ENCODE measurements at regions not wholly inside any gene's neighbourhood (a gene's known extent, or its start where the extent isn't known, plus 50 kb on each side); places are given as distances from the start of the nearest gene placed in this dataset.

- H3K4me1 Mint-ChIP-seq: peaks cover 4% of the 10 kb centered on the region
- intact Hi-C loops (cut with micrococcal nuclease): no loop called here
- H3K27ac Mint-ChIP-seq: no peak overlapping the region
- no peak for DNase-seq
- H3K36me3 Mint-ChIP-seq (ENCODE audit: low read depth): peaks cover 6% of the 10 kb centered on the region
- TF ChIP-seq CTCF (IDR thresholded peaks at IDR 0.05): no peak
- peaks cover 19% of the 10 kb centered on the region for H3K9me3 Mint-ChIP-seq
- ATAC-seq (ENCODE audit: low read depth): no peak
- POLR2A ChIA-PET: no interaction called here
- peak overlapping the region; percentile 24 for H3K4me3 Mint-ChIP-seq
- CTCF ChIA-PET: no interaction called here
- peaks cover 29% of the 10 kb centered on the region for H3K27me3 Mint-ChIP-seq
Observed at GRCh38 chr20:63072991-63073737, 66.4 kb upstream of the BHLHE23 start.

- Mint-ChIP-seq H3K36me3 (ENCODE audit: low read depth) (peaks cover 6% of the 10 kb centered on the region), H3K4me1 (peaks cover 4% of the 10 kb centered on the region), H3K27ac (no peak overlapping the region), H3K9me3 (peaks cover 12% of the 10 kb centered on the region), H3K4me3 (no peak overlapping the region), H3K27me3 (peaks cover 33% of the 10 kb centered on the region)
- no peak for ATAC-seq (ENCODE audit: low read depth)
- intact Hi-C loops (cut with micrococcal nuclease): no loop called here
- ChIA-PET POLR2A (interaction anchor here (0.6 kb wide), 1 partner anchor 361 kb away, joined by 3 read pairs; no protein-coding TSS in a partner anchor), CTCF (no interaction called here)
- no peak for DNase-seq
- TF ChIP-seq CTCF (IDR thresholded peaks at IDR 0.05): no peak
Observed at GRCh38 chr20:63072231-63072791, 65.5 kb upstream of the BHLHE23 start.

DNA sequence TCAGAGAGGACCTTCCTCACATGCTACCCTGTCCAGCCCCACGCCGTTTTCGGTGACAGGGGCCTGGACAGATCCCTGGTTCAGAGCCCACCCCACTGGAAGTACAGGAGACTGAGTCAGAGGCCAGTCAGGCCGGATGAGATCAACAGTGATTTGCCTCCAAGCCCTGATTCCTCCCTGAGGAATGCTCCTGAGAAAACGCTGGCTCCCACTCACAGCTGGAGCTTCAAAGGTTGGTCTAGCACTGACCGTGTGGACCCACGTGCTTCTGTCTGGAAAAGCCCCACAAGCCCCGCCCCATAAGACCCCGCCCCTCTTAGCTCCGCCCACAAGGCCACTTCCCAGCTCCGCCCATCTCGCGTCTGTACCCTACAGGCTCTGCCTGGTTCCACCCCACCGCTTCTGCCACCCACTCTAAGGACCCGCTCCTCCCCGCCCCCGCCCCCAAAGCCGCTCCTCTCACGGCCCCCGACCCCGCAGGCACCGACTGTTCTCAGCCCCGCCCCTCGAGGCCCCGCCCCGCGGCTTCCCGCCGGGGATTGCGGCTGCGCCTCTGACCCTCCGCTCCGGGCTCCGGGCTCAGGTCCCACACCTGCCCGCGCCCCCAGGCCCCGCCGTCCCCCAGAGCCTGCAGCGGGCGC is 64.9 kb upstream of the BHLHE23 start:
- TF ChIP-seq CTCF (IDR thresholded peaks at IDR 0.05): no peak
- H3K27ac Mint-ChIP-seq: no peak overlapping the region
- H3K4me1 Mint-ChIP-seq: peaks cover 4% of the 10 kb centered on the region
- peaks cover 10% of the 10 kb centered on the region for H3K9me3 Mint-ChIP-seq
- DNase-seq (no peak), ATAC-seq (ENCODE audit: low read depth) (peak; percentile 25)
- intact Hi-C loops (cut with micrococcal nuclease): no loop called here
- peaks cover 36% of the 10 kb centered on the region for H3K27me3 Mint-ChIP-seq
- ChIA-PET POLR2A (interaction anchor here (0.6 kb wide), 1 partner anchor 362 kb away, joined by 3 read pairs; no protein-coding TSS in a partner anchor), CTCF (no interaction called here)
- H3K36me3 Mint-ChIP-seq (ENCODE audit: low read depth): peaks cover 5% of the 10 kb centered on the region
- H3K4me3 Mint-ChIP-seq: no peak overlapping the region

DNA sequence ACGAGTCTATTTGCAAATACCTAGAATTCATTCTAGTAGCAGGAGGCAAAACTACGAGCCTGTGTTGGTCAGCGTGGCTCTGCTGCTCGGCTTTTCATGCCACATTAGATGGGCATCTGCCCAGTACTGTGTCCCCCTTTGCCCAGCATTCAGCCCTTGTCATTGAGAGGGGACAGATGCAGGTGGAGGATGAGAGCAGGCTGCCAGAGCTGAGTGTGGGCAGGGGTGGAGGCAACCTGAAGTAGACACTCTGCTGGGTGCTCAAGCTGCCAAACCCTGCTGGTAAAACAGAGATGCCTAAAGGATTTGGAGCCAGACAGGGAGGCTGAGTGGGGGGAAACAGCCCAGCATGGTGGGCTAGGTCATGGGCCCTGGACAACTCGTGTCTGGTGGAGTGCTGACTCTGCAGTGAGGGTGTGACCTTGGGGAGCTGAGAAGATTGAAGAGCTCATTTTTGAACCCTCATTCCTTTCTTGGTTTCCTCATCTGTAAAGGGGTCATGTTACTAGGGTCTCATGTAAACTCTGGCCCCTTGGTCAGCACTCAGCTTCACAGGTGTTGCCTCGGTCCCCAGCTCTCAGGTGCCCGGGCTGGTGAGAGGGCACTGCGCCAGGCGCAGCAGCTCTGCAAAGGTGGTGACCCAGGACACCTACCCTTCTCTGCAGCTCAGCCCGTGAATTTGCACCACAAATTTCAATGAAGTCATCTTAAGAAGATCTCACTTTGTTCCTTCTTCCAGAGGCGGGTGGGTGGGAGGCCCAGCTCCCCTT is 64.2 kb upstream of the BHLHE23 start:
- no peaks in the 10 kb centered on the region for H3K36me3 Mint-ChIP-seq (ENCODE audit: low read depth)
- no peak for TF ChIP-seq CTCF (IDR thresholded peaks at IDR 0.05)
- intact Hi-C loops (cut with micrococcal nuclease): no loop called here
- H3K4me1 Mint-ChIP-seq: peaks cover 4% of the 10 kb centered on the region
- peaks cover 34% of the 10 kb centered on the region for H3K27me3 Mint-ChIP-seq
- H3K9me3 Mint-ChIP-seq: peaks cover 7% of the 10 kb centered on the region
- ChIA-PET CTCF (interaction anchor here (0.9 kb wide), 1 partner anchor 109 kb away, joined by 3 read pairs; no protein-coding TSS in a partner anchor), POLR2A (no interaction called here)
- DNase-seq: no peak
- no peak for ATAC-seq (ENCODE audit: low read depth)
- H3K4me3 Mint-ChIP-seq: no peak overlapping the region
- H3K27ac Mint-ChIP-seq: no peak overlapping the region

- CTCF ChIA-PET: interaction anchor here (0.9 kb wide), 1 partner anchor 109 kb away, joined by 3 read pairs; no protein-coding TSS in a partner anchor
- ATAC-seq (ENCODE audit: low read depth): no peak
- intact Hi-C loops (cut with micrococcal nuclease): no loop called here
Observed at GRCh38 chr20:63070301-63070625, 63.5 kb upstream of the BHLHE23 start.

More at GRCh38 chr20:63070301-63070625, 63.5 kb upstream of the BHLHE23 start:
- no peak for TF ChIP-seq CTCF (IDR thresholded peaks at IDR 0.05)
- no peak for DNase-seq
- POLR2A ChIA-PET: no interaction called here
- H3K36me3 Mint-ChIP-seq (ENCODE audit: low read depth): no peaks in the 10 kb centered on the region
- H3K27ac Mint-ChIP-seq: no peak overlapping the region
- no peak overlapping the region for H3K4me3 Mint-ChIP-seq
- peaks cover 4% of the 10 kb centered on the region for H3K4me1 Mint-ChIP-seq
- peaks cover 2% of the 10 kb centered on the region for H3K9me3 Mint-ChIP-seq
- peaks cover 34% of the 10 kb centered on the region for H3K27me3 Mint-ChIP-seq
